K562 (cell line): ENCODE measurements at regions not wholly inside any gene's neighbourhood (a gene's known extent, or its start where the extent isn't known, plus 50 kb on each side); places are given as distances from the start of the nearest gene placed in this dataset.

Experiments used
- HCFC1 ChIP-seq: IDR thresholded peaks from 2 replicates; pipeline ENCODE4 v1.6.1; 2012; ENCODE audit warnings: low read depth, low read length, improper control_type of control experiment
- HMGXB4 ChIP-seq: sonication (generic); formaldehyde crosslinking; IDR thresholded peaks from 2 replicates; pipeline ENCODE4 v1.8.1; 2023; ENCODE audit warnings: mild to moderate bottlenecking, missing genetic modification reagents
- HNRNPLL ChIP-seq: fragments of 200-400 bp; formaldehyde crosslinking; IDR thresholded peaks from 2 replicates; pipeline ENCODE4 v1.6.1; 2017; ENCODE audit warnings: low read length, low read depth, mild to moderate bottlenecking; ENCODE audit not compliant: poor library complexity, severe bottlenecking
- MITF ChIP-seq: IDR thresholded peaks from 2 replicates; pipeline ENCODE4 v1.6.1; 2014; ENCODE audit warnings: antibody characterized with exemption
- NFE2 ChIP-seq: IDR thresholded peaks from 2 replicates; pipeline ENCODE4 v1.6.1; 2014; ENCODE audit warnings: antibody characterized with exemption, low read depth
- POLR2A ChIP-seq: fragments of 450-650 bp; conservative IDR thresholded peaks from 2 replicates; pipeline ENCODE4 v1.6.1; 2016
- SRF ChIP-seq, 2 experiments: fragments of 250-450, 450-650 bp in 1 of 2; sonication (Bioruptor Pico) in 1 of 2; sonication (generic) in 1 of 2; formaldehyde crosslinking; IDR thresholded peaks; 2 replicates each; pipeline versions ENCODE4 v1.5.0 to v1.5.1; 2020 to 2022; ENCODE audit warnings: mild to moderate bottlenecking in 1 of 2, missing genetic modification reagents in 1 of 2
- TAF1 ChIP-seq: IDR thresholded peaks from 2 replicates; pipeline ENCODE4 v1.6.1; 2011; ENCODE audit warnings: mild to moderate bottlenecking, low read length, moderate library complexity; ENCODE audit not compliant: insufficient read depth, control insufficient read depth, severe bottlenecking; ENCODE audit errors: extremely low read depth
- ZZZ3 ChIP-seq: fragments of 450-650 bp; IDR thresholded peaks from 2 replicates; pipeline ENCODE4 v1.6.1; 2016; ENCODE audit warnings: antibody characterized with exemption, mild to moderate bottlenecking, moderate library complexity
- TF ChIP-seq, protein P1 (sequence below): sonication (generic); formaldehyde crosslinking; IDR thresholded peaks from 2 replicates; pipeline ENCODE4 v1.8.0; 2023; ENCODE audit warnings: mild to moderate bottlenecking, missing genetic modification reagents

DNA sequence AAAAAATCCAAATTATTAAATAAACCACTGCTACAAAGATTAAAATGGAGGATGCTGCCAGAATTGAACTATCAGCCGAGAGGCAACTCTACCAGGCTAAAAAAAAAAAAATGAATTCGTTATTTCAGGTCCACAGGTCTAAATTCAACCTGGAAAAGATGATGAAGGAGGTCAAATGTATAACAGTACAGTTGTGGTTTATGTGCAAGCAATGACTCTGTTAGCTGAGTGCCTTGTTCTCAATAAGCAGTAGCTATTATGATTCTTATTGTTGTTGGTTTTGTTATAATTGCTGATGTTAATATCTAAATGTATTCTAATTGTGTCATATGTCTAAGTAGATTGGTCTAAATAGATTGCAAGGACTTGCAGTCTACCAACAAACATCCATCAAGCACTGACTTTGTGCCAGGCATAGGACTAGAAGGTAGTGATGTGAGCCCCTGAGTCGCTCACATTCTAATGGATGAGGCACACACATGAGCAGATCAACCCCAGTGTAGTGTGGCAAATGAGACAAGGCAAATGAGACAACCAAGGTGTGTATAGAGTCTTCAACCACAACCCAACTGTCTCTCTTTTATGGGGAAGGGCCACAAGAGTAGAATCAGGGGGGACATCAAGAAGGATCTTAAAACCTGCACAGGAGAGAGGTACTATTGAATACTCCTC lies 77.0 kb upstream of the PLEKHG7 start:
- TF ChIP-seq HMGXB4 (CRISPR knock-in tag): no peak
- TF ChIP-seq HCFC1: no peak
- no peak for TF ChIP-seq HNRNPLL
- no peak for TF ChIP-seq TAF1
- no peak for TF ChIP-seq MITF
- TF ChIP-seq, protein P1, sequence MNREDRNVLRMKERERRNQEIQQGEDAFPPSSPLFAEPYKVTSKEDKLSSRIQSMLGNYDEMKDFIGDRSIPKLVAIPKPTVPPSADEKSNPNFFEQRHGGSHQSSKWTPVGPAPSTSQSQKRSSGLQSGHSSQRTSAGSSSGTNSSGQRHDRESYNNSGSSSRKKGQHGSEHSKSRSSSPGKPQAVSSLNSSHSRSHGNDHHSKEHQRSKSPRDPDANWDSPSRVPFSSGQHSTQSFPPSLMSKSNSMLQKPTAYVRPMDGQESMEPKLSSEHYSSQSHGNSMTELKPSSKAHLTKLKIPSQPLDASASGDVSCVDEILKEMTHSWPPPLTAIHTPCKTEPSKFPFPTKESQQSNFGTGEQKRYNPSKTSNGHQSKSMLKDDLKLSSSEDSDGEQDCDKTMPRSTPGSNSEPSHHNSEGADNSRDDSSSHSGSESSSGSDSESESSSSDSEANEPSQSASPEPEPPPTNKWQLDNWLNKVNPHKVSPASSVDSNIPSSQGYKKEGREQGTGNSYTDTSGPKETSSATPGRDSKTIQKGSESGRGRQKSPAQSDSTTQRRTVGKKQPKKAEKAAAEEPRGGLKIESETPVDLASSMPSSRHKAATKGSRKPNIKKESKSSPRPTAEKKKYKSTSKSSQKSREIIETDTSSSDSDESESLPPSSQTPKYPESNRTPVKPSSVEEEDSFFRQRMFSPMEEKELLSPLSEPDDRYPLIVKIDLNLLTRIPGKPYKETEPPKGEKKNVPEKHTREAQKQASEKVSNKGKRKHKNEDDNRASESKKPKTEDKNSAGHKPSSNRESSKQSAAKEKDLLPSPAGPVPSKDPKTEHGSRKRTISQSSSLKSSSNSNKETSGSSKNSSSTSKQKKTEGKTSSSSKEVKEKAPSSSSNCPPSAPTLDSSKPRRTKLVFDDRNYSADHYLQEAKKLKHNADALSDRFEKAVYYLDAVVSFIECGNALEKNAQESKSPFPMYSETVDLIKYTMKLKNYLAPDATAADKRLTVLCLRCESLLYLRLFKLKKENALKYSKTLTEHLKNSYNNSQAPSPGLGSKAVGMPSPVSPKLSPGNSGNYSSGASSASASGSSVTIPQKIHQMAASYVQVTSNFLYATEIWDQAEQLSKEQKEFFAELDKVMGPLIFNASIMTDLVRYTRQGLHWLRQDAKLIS (CRISPR knock-in tag): no peak
- no peak for TF ChIP-seq SRF (CRISPR knock-in tag; IDR thresholded peaks at IDR 0.05)
- TF ChIP-seq ZZZ3: no peak
- TF ChIP-seq NFE2: no peak
- TF ChIP-seq POLR2A: no peak
